Panc1 (cell line): ENCODE measurements at regions not wholly inside any gene's neighbourhood (a gene's known extent, or its start where the extent isn't known, plus 50 kb on each side); places are given as distances from the start of the nearest gene placed in this dataset.

ENCODE experiments used
- ATAC-seq: fragments of 200-7000 bp; cut with Tn5 transposase; 2 replicates; pipeline ENCODE4 v1.9.1; 2020; ENCODE audit warnings: mild to moderate bottlenecking, moderate library complexity
- BruUV-seq: library from RNA; stranded (reverse); fragments of 400-500 nt; replicated peaks from 2 replicates; lab custom pipeline; 2021; lab: Mats Ljungman, UMichigan
- CTCF ChIA-PET: fragments of 300-600 bp; sonication (Branson Sonifier 250); formaldehyde crosslinking; loops from one replicate; lab custom pipeline; 2022; ENCODE audit warnings: antibody characterized with exemption; lab: Charles Lee
- POLR2A ChIA-PET: fragments of 300-600 bp; sonication (Branson Sonifier 250); formaldehyde crosslinking; loops from one replicate; lab custom pipeline; 2022; ENCODE audit warnings: antibody characterized with exemption; lab: Charles Lee
- DNase-seq: peaks from one replicate; pipeline ENCODE4 v3.0.0-alpha.2; 2010; ENCODE audit warnings: low read depth, low spot score
- H3K27ac ChIP-seq: 2 replicates; pipeline ENCODE4 v1.5.1; 2011; ENCODE audit warnings: mild to moderate bottlenecking, low read length, inconsistent platforms
- H3K27me3 ChIP-seq: fragments of 200-500 bp; sonication (Bioruptor generic); 2 replicates; pipeline ENCODE4 v1.6.0; 2014; ENCODE audit warnings: low read length, inconsistent platforms; ENCODE audit not compliant: control insufficient read depth, insufficient read depth
- H3K36me3 ChIP-seq: fragments of 200-500 bp; sonication (Bioruptor generic); 2 replicates; pipeline ENCODE4 v1.5.1; 2014; ENCODE audit warnings: inconsistent platforms, mild to moderate bottlenecking, low read length, moderate library complexity; ENCODE audit not compliant: control insufficient read depth, insufficient read depth
- H3K4me1 ChIP-seq: 2 replicates; pipeline ENCODE4 v1.5.1; 2011; ENCODE audit warnings: inconsistent platforms, mild to moderate bottlenecking, low read length, moderate library complexity; ENCODE audit not compliant: control insufficient read depth, insufficient read depth
- H3K4me3 ChIP-seq, 2 experiments: 2 replicates each; pipeline ENCODE4 v1.5.1; 2011 to 2012; ENCODE audit warnings: low read depth in 2 of 2, low read length in 2 of 2, mild to moderate bottlenecking in 2 of 2, inconsistent platforms in 1 of 2, moderate library complexity in 1 of 2
- H3K9me3 ChIP-seq: fragments of 200-500 bp; sonication (Bioruptor generic); 2 replicates; pipeline ENCODE4 v1.5.1; 2014; ENCODE audit warnings: low read depth, mild to moderate bottlenecking, inconsistent platforms, low read length, moderate library complexity; ENCODE audit not compliant: control insufficient read depth, insufficient read depth
- POLR2AphosphoS5 ChIP-seq: IDR thresholded peaks from 2 replicates; pipeline ENCODE4 v1.6.1; 2012; ENCODE audit warnings: mild to moderate bottlenecking, low read depth, low read length, moderate library complexity
- SIN3A ChIP-seq: IDR thresholded peaks from 2 replicates; pipeline ENCODE4 v1.6.1; 2012; ENCODE audit warnings: low read depth, mild to moderate bottlenecking, low read length, moderate library complexity, borderline replicate concordance; ENCODE audit not compliant: insufficient read depth
- TCF7L2 ChIP-seq: IDR thresholded peaks from 2 replicates; pipeline ENCODE4 v1.6.1; 2011; ENCODE audit warnings: mild to moderate bottlenecking, low read depth, low read length, inconsistent platforms
- in situ Hi-C: cut with HindIII; loops from 2 replicates; pipeline ENCODE4 v1.10.0; 2016; ENCODE audit warnings: low sequenced_read_pairs, low pct_unique_long_range_greater_than_20kb
- intact Hi-C: fragments of 100-400 bp; cut with micrococcal nuclease; formaldehyde crosslinking; loops from one replicate; pipeline ENCODE4 v1.10.0; 2022; ENCODE audit not compliant: unreplicated experiment
- TF ChIP-seq, protein P1 (sequence below): fragments of 450-650 bp; IDR thresholded peaks from 2 replicates; pipeline ENCODE4 v1.5.1; 2017; ENCODE audit warnings: mild to moderate bottlenecking
- TF ChIP-seq, protein P2 (sequence below), 2 experiments: IDR thresholded peaks; 2 replicates each; pipeline ENCODE4 v1.6.1; 2011 to 2012; ENCODE audit warnings: low read depth in 2 of 2, control low read depth in 1 of 2, low read length in 1 of 2, mild to moderate bottlenecking in 1 of 2, moderate library complexity in 1 of 2; ENCODE audit not compliant: insufficient read depth in 1 of 2

- no peak overlapping the region for H3K27ac ChIP-seq
Observed at GRCh38 chr9:19703702-19704101, 85.1 kb downstream of the SLC24A2 start.

DNA sequence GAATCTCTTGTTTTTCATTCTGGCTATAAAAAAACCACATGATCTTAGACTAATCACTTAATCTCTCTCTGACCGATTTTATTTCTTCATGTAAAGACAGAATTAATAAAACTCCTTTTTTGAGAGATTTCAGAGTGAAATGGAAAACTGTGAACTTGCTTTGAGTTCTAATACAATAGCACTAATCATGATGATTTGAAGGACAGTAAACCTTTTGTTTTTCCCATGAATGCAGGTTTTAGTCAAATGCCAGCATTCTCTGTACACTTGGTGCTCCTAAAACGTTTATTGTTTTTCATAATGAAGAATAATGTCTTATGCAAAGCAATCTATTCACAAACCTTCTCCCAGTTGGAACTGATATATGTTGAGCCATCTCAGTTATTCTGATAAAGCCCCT lies 86.8 kb downstream of the SLC24A2 start:
- H3K9me3 ChIP-seq: no peaks in the 10 kb centered on the region
- ChIA-PET POLR2A (no interaction called here), CTCF (no interaction called here)
- no peak overlapping the region for H3K4me3 ChIP-seq
- TF ChIP-seq TCF7L2 (no peak), POLR2AphosphoS5 (no peak), SIN3A (no peak)
- TF ChIP-seq, protein P1, sequence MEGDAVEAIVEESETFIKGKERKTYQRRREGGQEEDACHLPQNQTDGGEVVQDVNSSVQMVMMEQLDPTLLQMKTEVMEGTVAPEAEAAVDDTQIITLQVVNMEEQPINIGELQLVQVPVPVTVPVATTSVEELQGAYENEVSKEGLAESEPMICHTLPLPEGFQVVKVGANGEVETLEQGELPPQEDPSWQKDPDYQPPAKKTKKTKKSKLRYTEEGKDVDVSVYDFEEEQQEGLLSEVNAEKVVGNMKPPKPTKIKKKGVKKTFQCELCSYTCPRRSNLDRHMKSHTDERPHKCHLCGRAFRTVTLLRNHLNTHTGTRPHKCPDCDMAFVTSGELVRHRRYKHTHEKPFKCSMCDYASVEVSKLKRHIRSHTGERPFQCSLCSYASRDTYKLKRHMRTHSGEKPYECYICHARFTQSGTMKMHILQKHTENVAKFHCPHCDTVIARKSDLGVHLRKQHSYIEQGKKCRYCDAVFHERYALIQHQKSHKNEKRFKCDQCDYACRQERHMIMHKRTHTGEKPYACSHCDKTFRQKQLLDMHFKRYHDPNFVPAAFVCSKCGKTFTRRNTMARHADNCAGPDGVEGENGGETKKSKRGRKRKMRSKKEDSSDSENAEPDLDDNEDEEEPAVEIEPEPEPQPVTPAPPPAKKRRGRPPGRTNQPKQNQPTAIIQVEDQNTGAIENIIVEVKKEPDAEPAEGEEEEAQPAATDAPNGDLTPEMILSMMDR: no peak
- TF ChIP-seq, protein P2, sequence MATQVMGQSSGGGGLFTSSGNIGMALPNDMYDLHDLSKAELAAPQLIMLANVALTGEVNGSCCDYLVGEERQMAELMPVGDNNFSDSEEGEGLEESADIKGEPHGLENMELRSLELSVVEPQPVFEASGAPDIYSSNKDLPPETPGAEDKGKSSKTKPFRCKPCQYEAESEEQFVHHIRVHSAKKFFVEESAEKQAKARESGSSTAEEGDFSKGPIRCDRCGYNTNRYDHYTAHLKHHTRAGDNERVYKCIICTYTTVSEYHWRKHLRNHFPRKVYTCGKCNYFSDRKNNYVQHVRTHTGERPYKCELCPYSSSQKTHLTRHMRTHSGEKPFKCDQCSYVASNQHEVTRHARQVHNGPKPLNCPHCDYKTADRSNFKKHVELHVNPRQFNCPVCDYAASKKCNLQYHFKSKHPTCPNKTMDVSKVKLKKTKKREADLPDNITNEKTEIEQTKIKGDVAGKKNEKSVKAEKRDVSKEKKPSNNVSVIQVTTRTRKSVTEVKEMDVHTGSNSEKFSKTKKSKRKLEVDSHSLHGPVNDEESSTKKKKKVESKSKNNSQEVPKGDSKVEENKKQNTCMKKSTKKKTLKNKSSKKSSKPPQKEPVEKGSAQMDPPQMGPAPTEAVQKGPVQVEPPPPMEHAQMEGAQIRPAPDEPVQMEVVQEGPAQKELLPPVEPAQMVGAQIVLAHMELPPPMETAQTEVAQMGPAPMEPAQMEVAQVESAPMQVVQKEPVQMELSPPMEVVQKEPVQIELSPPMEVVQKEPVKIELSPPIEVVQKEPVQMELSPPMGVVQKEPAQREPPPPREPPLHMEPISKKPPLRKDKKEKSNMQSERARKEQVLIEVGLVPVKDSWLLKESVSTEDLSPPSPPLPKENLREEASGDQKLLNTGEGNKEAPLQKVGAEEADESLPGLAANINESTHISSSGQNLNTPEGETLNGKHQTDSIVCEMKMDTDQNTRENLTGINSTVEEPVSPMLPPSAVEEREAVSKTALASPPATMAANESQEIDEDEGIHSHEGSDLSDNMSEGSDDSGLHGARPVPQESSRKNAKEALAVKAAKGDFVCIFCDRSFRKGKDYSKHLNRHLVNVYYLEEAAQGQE (IDR thresholded peaks at IDR 0.05; ENCODE audit: insufficient read depth in 1 of 2, low read depth in 2 of 2, low read length in 1 of 2): no peak
- H3K36me3 ChIP-seq: no peaks in the 10 kb centered on the region
- no TSS peak for BruUV-seq
- in situ Hi-C loops (no loop called here), intact Hi-C loops (no loop called here)
- H3K27me3 ChIP-seq: no peaks in the 10 kb centered on the region
- DNase-seq (no peak), ATAC-seq (no peak)
- no peaks in the 10 kb centered on the region for H3K4me1 ChIP-seq
- no peak overlapping the region for H3K27ac ChIP-seq

More at GRCh38 chr9:19703702-19704101, 85.1 kb downstream of the SLC24A2 start:
- intact Hi-C loops: no loop called here
- POLR2A ChIA-PET: no interaction called here
- no peaks in the 10 kb centered on the region for H3K9me3 ChIP-seq
- no peaks in the 10 kb centered on the region for H3K36me3 ChIP-seq
- TF ChIP-seq, protein P1: no peak
- TF ChIP-seq POLR2AphosphoS5: no peak
- in situ Hi-C loops: no loop called here
- H3K4me3 ChIP-seq: no peak overlapping the region
- no peaks in the 10 kb centered on the region for H3K27me3 ChIP-seq
- ATAC-seq (no peak), DNase-seq (no peak)
- no TSS peak for BruUV-seq
- CTCF ChIA-PET: no interaction called here
- no peaks in the 10 kb centered on the region for H3K4me1 ChIP-seq
